Stomach (tissue), 4 donors: ENCODE measurements at regions not wholly inside any gene's neighbourhood (a gene's known extent, or its start where the extent isn't known, plus 50 kb on each side); places are given as distances from the start of the nearest gene placed in this dataset.

Source experiments
- EP300 ChIP-seq: sonication (generic); formaldehyde crosslinking; IDR thresholded peaks from one replicate; pipeline ENCODE4 v1.6.1; 2017; ENCODE audit warnings: antibody characterized with exemption
- POLR2A ChIP-seq, 4 donors: fragments of 450-650 bp; IDR thresholded peaks; one replicate each; pipeline ENCODE4 v1.6.1; 2016; ENCODE audit warnings: antibody characterized with exemption in 4 of 4, control low read depth in 2 of 4, mild to moderate bottlenecking in 1 of 4, moderate library complexity in 1 of 4
- POLR2AphosphoS5 ChIP-seq, 3 donors: sonication (generic); formaldehyde crosslinking; IDR thresholded peaks; one replicate each; pipeline ENCODE4 v1.6.1; 2016; ENCODE audit warnings: antibody characterized with exemption in 3 of 3
- TF ChIP-seq, protein P1 (sequence below), 7 experiments: fragments of 450-650 bp in 4 of 7; fragments of 200-600 bp in 3 of 7; sonication (generic) in 3 of 7; IDR thresholded peaks; one replicate each; pipeline ENCODE4 v1.5.1; 2016 to 2019; ENCODE audit warnings: antibody characterized with exemption in 7 of 7, control low read depth in 2 of 7, mild to moderate bottlenecking in 1 of 7

DNA sequence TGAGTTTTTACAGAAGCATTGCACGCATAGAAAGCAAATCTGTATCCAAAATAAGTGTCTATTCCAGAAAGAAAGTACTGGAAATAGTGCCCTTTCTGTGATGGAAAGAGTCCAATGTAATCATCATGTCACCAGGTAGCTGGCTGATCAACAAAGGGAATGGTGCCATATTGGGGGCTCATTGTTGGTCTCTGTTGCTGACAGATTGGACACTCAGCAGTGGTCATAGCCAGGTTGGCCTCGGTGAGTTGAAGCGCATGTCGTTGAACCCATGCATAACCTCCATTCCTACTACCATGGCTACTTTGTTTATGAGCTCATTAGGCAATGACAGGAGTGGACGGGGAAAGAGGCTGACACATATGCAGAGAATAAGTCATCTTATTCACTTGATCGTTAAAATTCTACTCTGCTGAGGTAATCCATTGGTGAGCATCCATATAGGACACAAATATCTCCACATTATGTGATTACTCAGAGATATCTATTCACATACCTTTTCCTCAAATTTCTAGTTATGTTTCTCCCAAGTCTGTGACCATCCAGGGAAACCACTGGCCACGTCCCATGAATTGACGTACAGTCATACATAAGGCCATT, 560.5 kb downstream of the HAO1 start:
- TF ChIP-seq POLR2A (IDR thresholded peaks at IDR 0.05) = no peak
- TF ChIP-seq POLR2AphosphoS5 (IDR thresholded peaks at IDR 0.05) = no peak
- TF ChIP-seq, protein P1, sequence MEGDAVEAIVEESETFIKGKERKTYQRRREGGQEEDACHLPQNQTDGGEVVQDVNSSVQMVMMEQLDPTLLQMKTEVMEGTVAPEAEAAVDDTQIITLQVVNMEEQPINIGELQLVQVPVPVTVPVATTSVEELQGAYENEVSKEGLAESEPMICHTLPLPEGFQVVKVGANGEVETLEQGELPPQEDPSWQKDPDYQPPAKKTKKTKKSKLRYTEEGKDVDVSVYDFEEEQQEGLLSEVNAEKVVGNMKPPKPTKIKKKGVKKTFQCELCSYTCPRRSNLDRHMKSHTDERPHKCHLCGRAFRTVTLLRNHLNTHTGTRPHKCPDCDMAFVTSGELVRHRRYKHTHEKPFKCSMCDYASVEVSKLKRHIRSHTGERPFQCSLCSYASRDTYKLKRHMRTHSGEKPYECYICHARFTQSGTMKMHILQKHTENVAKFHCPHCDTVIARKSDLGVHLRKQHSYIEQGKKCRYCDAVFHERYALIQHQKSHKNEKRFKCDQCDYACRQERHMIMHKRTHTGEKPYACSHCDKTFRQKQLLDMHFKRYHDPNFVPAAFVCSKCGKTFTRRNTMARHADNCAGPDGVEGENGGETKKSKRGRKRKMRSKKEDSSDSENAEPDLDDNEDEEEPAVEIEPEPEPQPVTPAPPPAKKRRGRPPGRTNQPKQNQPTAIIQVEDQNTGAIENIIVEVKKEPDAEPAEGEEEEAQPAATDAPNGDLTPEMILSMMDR (IDR thresholded peaks at IDR 0.05) = no peak
- no peak for TF ChIP-seq EP300
